ENCODE measurements at regions not wholly inside any gene's neighbourhood (a gene's known extent, or its start where the extent isn't known, plus 50 kb on each side); places are given as distances from the start of the nearest gene placed in this dataset.

GRCh38 chr18:5693699-5694294 is 150.0 kb upstream of the EPB41L3 start:
- Mint-ChIP-seq H3K36me3 (ENCODE audit: low read depth) (no peaks in the 10 kb centered on the region), H3K4me3 (no peak overlapping the region), H3K9me3 (peaks cover 3% of the 10 kb centered on the region), H3K4me1 (ENCODE audit: low read depth) (no peaks in the 10 kb centered on the region), H3K27ac (no peak overlapping the region), H3K27me3 (peaks cover 7% of the 10 kb centered on the region)

GRCh38 chr18:5678779-5679406 is 135.1 kb upstream of the EPB41L3 start:
- Mint-ChIP-seq H3K27me3 (no peaks in the 10 kb centered on the region), H3K9me3 (no peaks in the 10 kb centered on the region), H3K27ac (no peak overlapping the region), H3K4me3 (no peak overlapping the region), H3K36me3 (ENCODE audit: low read depth) (no peaks in the 10 kb centered on the region), H3K4me1 (ENCODE audit: low read depth) (no peaks in the 10 kb centered on the region)

GRCh38 chr18:5678278-5678677 is 134.5 kb upstream of the EPB41L3 start:
- no peaks in the 10 kb centered on the region for H3K4me1 Mint-ChIP-seq (ENCODE audit: low read depth)
- no peaks in the 10 kb centered on the region for H3K36me3 Mint-ChIP-seq (ENCODE audit: low read depth)
- H3K27ac Mint-ChIP-seq: no peak overlapping the region
- H3K27me3 Mint-ChIP-seq: no peaks in the 10 kb centered on the region
- no peak overlapping the region for H3K4me3 Mint-ChIP-seq
- no peaks in the 10 kb centered on the region for H3K9me3 Mint-ChIP-seq

GRCh38 chr18:5673616-5674015 is 129.8 kb upstream of the EPB41L3 start:
- no peak overlapping the region for H3K4me3 Mint-ChIP-seq
- no peaks in the 10 kb centered on the region for H3K36me3 Mint-ChIP-seq (ENCODE audit: low read depth)
- no peaks in the 10 kb centered on the region for H3K9me3 Mint-ChIP-seq
- no peaks in the 10 kb centered on the region for H3K27me3 Mint-ChIP-seq
- no peaks in the 10 kb centered on the region for H3K4me1 Mint-ChIP-seq (ENCODE audit: low read depth)
- H3K27ac Mint-ChIP-seq: no peak overlapping the region

GRCh38 chr18:5669585-5669984 is 125.8 kb upstream of the EPB41L3 start:
- Mint-ChIP-seq H3K27ac (no peak overlapping the region), H3K36me3 (ENCODE audit: low read depth) (no peaks in the 10 kb centered on the region), H3K27me3 (no peaks in the 10 kb centered on the region), H3K9me3 (no peaks in the 10 kb centered on the region), H3K4me1 (ENCODE audit: low read depth) (no peaks in the 10 kb centered on the region), H3K4me3 (no peak overlapping the region)

- H3K9me3 Mint-ChIP-seq: no peaks in the 10 kb centered on the region
- H3K36me3 Mint-ChIP-seq (ENCODE audit: low read depth): no peaks in the 10 kb centered on the region
- H3K27me3 Mint-ChIP-seq: peaks cover 4% of the 10 kb centered on the region
- H3K4me3 Mint-ChIP-seq: no peak overlapping the region
- H3K27ac Mint-ChIP-seq: no peak overlapping the region
- no peaks in the 10 kb centered on the region for H3K4me1 Mint-ChIP-seq (ENCODE audit: low read depth)
Measured at GRCh38 chr18:5668087-5668715, 124.4 kb upstream of the EPB41L3 start.

- H3K4me3 Mint-ChIP-seq: no peak overlapping the region
- no peak overlapping the region for H3K27ac Mint-ChIP-seq
- H3K27me3 Mint-ChIP-seq: peaks cover 4% of the 10 kb centered on the region
- H3K36me3 Mint-ChIP-seq (ENCODE audit: low read depth): no peaks in the 10 kb centered on the region
- no peaks in the 10 kb centered on the region for H3K9me3 Mint-ChIP-seq
- no peaks in the 10 kb centered on the region for H3K4me1 Mint-ChIP-seq (ENCODE audit: low read depth)
Measured at GRCh38 chr18:5667356-5667755, 123.6 kb upstream of the EPB41L3 start.

- no peaks in the 10 kb centered on the region for H3K4me1 Mint-ChIP-seq (ENCODE audit: low read depth)
Measured at GRCh38 chr18:5662586-5663090, 118.8 kb upstream of the EPB41L3 start.

GRCh38 chr18:5661179-5661578 is 117.4 kb upstream of the EPB41L3 start:
- Mint-ChIP-seq H3K36me3 (ENCODE audit: low read depth) (no peaks in the 10 kb centered on the region), H3K4me3 (no peak overlapping the region), H3K27ac (no peak overlapping the region), H3K27me3 (peaks cover 8% of the 10 kb centered on the region), H3K4me1 (ENCODE audit: low read depth) (no peaks in the 10 kb centered on the region), H3K9me3 (no peaks in the 10 kb centered on the region)

More at GRCh38 chr18:5662586-5663090, 118.8 kb upstream of the EPB41L3 start:
- H3K4me3 Mint-ChIP-seq: no peak overlapping the region
- H3K36me3 Mint-ChIP-seq (ENCODE audit: low read depth): no peaks in the 10 kb centered on the region
- H3K27ac Mint-ChIP-seq: no peak overlapping the region
- H3K9me3 Mint-ChIP-seq: no peaks in the 10 kb centered on the region
- peaks cover 4% of the 10 kb centered on the region for H3K27me3 Mint-ChIP-seq

GRCh38 chr18:5653802-5654201 is 110.0 kb upstream of the EPB41L3 start:
- H3K9me3 Mint-ChIP-seq: no peaks in the 10 kb centered on the region
- H3K36me3 Mint-ChIP-seq (ENCODE audit: low read depth): no peaks in the 10 kb centered on the region
- H3K27me3 Mint-ChIP-seq: peaks cover 8% of the 10 kb centered on the region
- no peaks in the 10 kb centered on the region for H3K4me1 Mint-ChIP-seq (ENCODE audit: low read depth)
- no peak overlapping the region for H3K27ac Mint-ChIP-seq
- no peak overlapping the region for H3K4me3 Mint-ChIP-seq

GRCh38 chr18:5651736-5652135 is 107.9 kb upstream of the EPB41L3 start:
- no peak overlapping the region for H3K4me3 Mint-ChIP-seq
- H3K4me1 Mint-ChIP-seq (ENCODE audit: low read depth): no peaks in the 10 kb centered on the region
- no peaks in the 10 kb centered on the region for H3K36me3 Mint-ChIP-seq (ENCODE audit: low read depth)
- H3K27me3 Mint-ChIP-seq: peaks cover 7% of the 10 kb centered on the region
- no peaks in the 10 kb centered on the region for H3K9me3 Mint-ChIP-seq
- no peak overlapping the region for H3K27ac Mint-ChIP-seq

- Mint-ChIP-seq H3K4me1 (ENCODE audit: low read depth) (no peaks in the 10 kb centered on the region), H3K36me3 (ENCODE audit: low read depth) (no peaks in the 10 kb centered on the region), H3K4me3 (no peak overlapping the region), H3K27me3 (peaks cover 16% of the 10 kb centered on the region), H3K27ac (no peak overlapping the region), H3K9me3 (no peaks in the 10 kb centered on the region)
Measured at GRCh38 chr18:5649439-5649838, 105.6 kb upstream of the EPB41L3 start.

GRCh38 chr18:5646739-5647138 is 102.9 kb upstream of the EPB41L3 start:
- Mint-ChIP-seq H3K9me3 (no peaks in the 10 kb centered on the region), H3K27me3 (peaks cover 13% of the 10 kb centered on the region), H3K4me3 (no peak overlapping the region), H3K4me1 (ENCODE audit: low read depth) (no peaks in the 10 kb centered on the region), H3K27ac (no peak overlapping the region), H3K36me3 (ENCODE audit: low read depth) (no peaks in the 10 kb centered on the region)

- Mint-ChIP-seq H3K4me3 (no peak overlapping the region), H3K36me3 (ENCODE audit: low read depth) (no peaks in the 10 kb centered on the region), H3K27ac (no peak overlapping the region), H3K27me3 (peaks cover 30% of the 10 kb centered on the region), H3K9me3 (no peaks in the 10 kb centered on the region), H3K4me1 (ENCODE audit: low read depth) (no peaks in the 10 kb centered on the region)
Measured at GRCh38 chr18:5643288-5643687, 99.5 kb upstream of the EPB41L3 start.

GRCh38 chr18:5640939-5641338 is 97.1 kb upstream of the EPB41L3 start:
- no peak overlapping the region for H3K4me3 Mint-ChIP-seq
- H3K27ac Mint-ChIP-seq: no peak overlapping the region
- H3K27me3 Mint-ChIP-seq: peaks cover 34% of the 10 kb centered on the region
- H3K4me1 Mint-ChIP-seq (ENCODE audit: low read depth): no peaks in the 10 kb centered on the region
- H3K9me3 Mint-ChIP-seq: no peaks in the 10 kb centered on the region
- H3K36me3 Mint-ChIP-seq (ENCODE audit: low read depth): no peaks in the 10 kb centered on the region

All from stimulated activated naive CD8-positive, alpha-beta T cell treated with anti-CD3 and anti-CD28 coated beads, Interleukin-15, Interleukin-2, amounts not matched to agents 100 ng/mL and 50 ng/mL, for 24 hours (primary cell).